Activated T-cell treated with anti-CD3 and anti-CD28 coated beads for 48 hours (primary cell): ENCODE measurements at regions not wholly inside any gene's neighbourhood (a gene's known extent, or its start where the extent isn't known, plus 50 kb on each side); places are given as distances from the start of the nearest gene placed in this dataset.
"Not testable (repeated sequence)": the region's sequence is repeated elsewhere in the genome, so short reads cannot be mapped to it uniquely, and the experiment has no call there.

Experiments
- DNase-seq: peaks from one replicate; pipeline ENCODE4 v3.0.0-alpha.2; 2020; ENCODE audit warnings: low read depth

- no peak for DNase-seq
These were observed 58.5 kb downstream of the IGLL5 start for GRCh38 chr22:22946131-22946530.

- DNase-seq: no peak
These were observed 61.3 kb downstream of the IGLL5 start for GRCh38 chr22:22948651-22949571.

GRCh38 chr22:22949953-22950352 is 62.3 kb downstream of the IGLL5 start:
- no peak for DNase-seq

- no peak for DNase-seq
These were observed 63.4 kb downstream of the IGLL5 start for GRCh38 chr22:22951035-22951434.

- no peak for DNase-seq
These were observed 65.1 kb downstream of the IGLL5 start for GRCh38 chr22:22952531-22953280.

GRCh38 chr22:22953791-22954190 is 66.2 kb downstream of the IGLL5 start:
- DNase-seq: no peak

- DNase-seq: peak; percentile 30
These were observed 67.0 kb downstream of the IGLL5 start for GRCh38 chr22:22954656-22955055.

- DNase-seq: no peak
These were observed 67.7 kb downstream of the IGLL5 start for GRCh38 chr22:22955276-22955798.

GRCh38 chr22:22955866-22956535 is 68.4 kb downstream of the IGLL5 start:
- DNase-seq: peak; percentile 31

GRCh38 chr22:22957090-22957489 is 69.5 kb downstream of the IGLL5 start:
- no peak for DNase-seq

- DNase-seq: no peak
These were observed 71.0 kb downstream of the IGLL5 start for GRCh38 chr22:22958621-22959020.

- DNase-seq: peak; percentile 66
These were observed 71.7 kb downstream of the IGLL5 start for GRCh38 chr22:22959147-22959827.

- DNase-seq: no peak
These were observed 72.7 kb downstream of the IGLL5 start for GRCh38 chr22:22960307-22960706.

- no peak for DNase-seq
These were observed 74.0 kb downstream of the IGLL5 start for GRCh38 chr22:22961574-22961973.

- DNase-seq: no peak
These were observed 80.8 kb downstream of the IGLL5 start for GRCh38 chr22:22968366-22968765.

GRCh38 chr22:22972605-22973004 is 85.0 kb downstream of the IGLL5 start:
- DNase-seq: not testable (repeated sequence)

- no peak for DNase-seq
These were observed 85.7 kb downstream of the IGLL5 start for GRCh38 chr22:22973336-22973735.

GRCh38 chr22:22974156-22974555 is 86.5 kb downstream of the IGLL5 start:
- DNase-seq: no peak

- no peak for DNase-seq
These were observed 87.4 kb downstream of the IGLL5 start for GRCh38 chr22:22974795-22975580.

- DNase-seq: no peak
These were observed 88.7 kb downstream of the IGLL5 start for GRCh38 chr22:22976033-22976922.
